Muscle layer of duodenum (tissue), 2 donors: ENCODE measurements at regions not wholly inside any gene's neighbourhood (a gene's known extent, or its start where the extent isn't known, plus 50 kb on each side); places are given as distances from the start of the nearest gene placed in this dataset.

ENCODE experiments used
- H3K27ac ChIP-seq: one replicate; pipeline ENCODE4 v1.7.0; 2013; ENCODE audit warnings: mild to moderate bottlenecking, low read length
- H3K27me3 ChIP-seq: one replicate; pipeline ENCODE4 v1.7.0; 2013; ENCODE audit warnings: low read depth, mild to moderate bottlenecking, control low read depth, low read length
- H3K36me3 ChIP-seq, 2 donors: one replicate each; pipeline ENCODE4 v1.7.0; 2013; ENCODE audit warnings: low read length in 2 of 2, control low read depth in 1 of 2, mild to moderate bottlenecking in 1 of 2; ENCODE audit not compliant: insufficient read depth in 2 of 2, control insufficient read depth in 1 of 2
- H3K4me1 ChIP-seq, 2 donors: one replicate each; pipeline ENCODE4 v1.7.0; 2013; ENCODE audit warnings: low read length in 2 of 2, mild to moderate bottlenecking in 2 of 2, control low read depth in 1 of 2, moderate library complexity in 1 of 2; ENCODE audit not compliant: insufficient read depth in 2 of 2, control insufficient read depth in 1 of 2
- H3K4me3 ChIP-seq, 2 donors: one replicate each; pipeline ENCODE4 v1.7.0; 2013; ENCODE audit warnings: low read length in 2 of 2, low read depth in 1 of 2, mild to moderate bottlenecking in 1 of 2
- H3K9me3 ChIP-seq, 2 donors: one replicate each; pipeline ENCODE4 v1.7.0; 2013; ENCODE audit warnings: low read length in 2 of 2, control low read depth in 1 of 2, mild to moderate bottlenecking in 1 of 2; ENCODE audit not compliant: control insufficient read depth in 1 of 2
- donor health status: healthy.

DNA sequence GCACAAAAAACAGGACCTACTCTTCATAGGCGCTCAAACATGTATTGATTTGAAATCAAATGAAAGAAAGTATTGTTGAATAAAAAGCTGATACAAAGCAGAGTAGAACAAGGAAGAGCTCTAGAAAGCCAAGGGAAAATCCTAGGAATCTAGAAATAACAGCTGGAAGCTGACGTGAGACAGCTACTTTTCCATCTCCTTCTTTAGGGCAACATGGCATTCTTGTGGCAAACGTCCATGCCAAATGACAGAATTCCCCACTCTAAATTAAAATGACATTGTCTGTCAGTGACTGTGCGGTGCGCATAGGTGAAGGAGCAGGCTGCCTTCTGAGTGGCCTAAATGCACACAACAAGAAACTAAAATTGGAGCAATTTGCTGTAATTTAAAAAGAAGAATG is 557.4 kb downstream of the SOX11 start:
- Histone ChIP-seq H3K27me3 (no peaks in the 10 kb centered on the region), H3K9me3 (no peaks in the 10 kb centered on the region), H3K4me3 (no peak overlapping the region), H3K36me3 (no peaks in the 10 kb centered on the region), H3K4me1 (no peaks in the 10 kb centered on the region), H3K27ac (no peak overlapping the region)

DNA sequence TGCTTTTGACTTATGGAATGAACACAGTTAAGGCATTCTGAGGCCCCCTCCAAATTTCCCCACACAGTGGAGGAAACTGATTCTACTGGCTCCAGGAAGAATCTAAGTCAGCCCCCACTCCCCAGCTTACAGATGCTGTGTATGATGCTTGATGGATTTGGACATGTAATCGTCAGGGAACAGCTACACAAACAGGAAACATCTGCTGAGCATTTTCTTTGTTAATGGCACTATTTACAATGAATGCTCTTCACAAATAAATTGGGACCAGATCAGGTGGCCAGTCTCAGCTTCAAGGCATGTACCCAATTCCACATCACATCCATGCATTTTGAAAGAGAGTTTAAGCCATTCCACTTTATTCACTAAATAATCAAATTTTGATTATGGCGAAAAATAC is 562.3 kb downstream of the SOX11 start:
- Histone ChIP-seq H3K27ac (no peak overlapping the region), H3K4me3 (no peak overlapping the region), H3K36me3 (no peaks in the 10 kb centered on the region), H3K9me3 (no peaks in the 10 kb centered on the region), H3K4me1 (no peaks in the 10 kb centered on the region), H3K27me3 (no peaks in the 10 kb centered on the region)

DNA sequence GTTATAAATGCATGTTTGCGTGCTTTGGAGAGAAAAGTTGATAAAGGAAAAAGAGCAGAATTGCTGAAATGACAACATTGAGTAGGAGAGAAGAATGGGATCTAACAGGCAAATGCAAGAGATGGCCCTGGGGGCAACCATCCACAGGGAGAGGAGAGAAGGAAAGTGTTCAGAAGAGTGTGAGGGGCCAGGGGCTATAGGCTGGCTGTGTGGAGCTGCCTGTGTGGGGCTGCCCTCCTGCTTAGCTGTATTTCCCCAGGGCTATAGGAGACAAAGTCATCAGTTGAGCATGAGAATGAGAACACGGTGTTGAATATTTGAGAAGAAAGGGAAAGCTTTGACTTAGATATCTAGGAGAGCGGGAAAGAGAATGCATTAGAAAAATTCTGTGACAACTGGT is 572.0 kb downstream of the SOX11 start:
- no peak overlapping the region for H3K27ac ChIP-seq
- H3K4me3 ChIP-seq: no peak overlapping the region
- no peaks in the 10 kb centered on the region for H3K27me3 ChIP-seq
- H3K36me3 ChIP-seq: no peaks in the 10 kb centered on the region
- H3K4me1 ChIP-seq: no peaks in the 10 kb centered on the region
- peaks cover 0 to 6% of the 10 kb centered on the region in 2 donors for H3K9me3 ChIP-seq

DNA sequence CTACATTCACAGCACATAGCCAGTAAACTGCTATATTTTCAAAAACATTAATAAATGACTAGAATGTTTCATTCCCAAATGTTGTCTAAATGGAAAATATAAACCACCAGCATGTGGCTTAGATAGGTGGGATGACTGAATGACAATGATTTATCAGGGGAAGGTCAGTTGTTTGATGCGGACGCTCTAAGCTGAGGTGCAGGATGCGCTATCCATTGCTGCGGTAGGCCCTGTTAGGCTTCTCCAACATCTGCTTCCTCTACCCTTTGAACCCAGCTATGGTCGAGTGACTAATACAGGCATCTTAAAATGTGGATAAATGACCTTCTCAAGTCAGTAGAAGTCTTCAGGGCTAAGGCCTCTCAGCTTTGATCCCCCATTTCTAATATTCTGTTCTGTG is 584.2 kb downstream of the CMPK2 start:
- no peaks in the 10 kb centered on the region for H3K36me3 ChIP-seq
- H3K4me1 ChIP-seq: no peaks in the 10 kb centered on the region
- H3K4me3 ChIP-seq: no peak overlapping the region
- no peaks in the 10 kb centered on the region for H3K9me3 ChIP-seq
- no peak overlapping the region for H3K27ac ChIP-seq
- H3K27me3 ChIP-seq: no peaks in the 10 kb centered on the region

DNA sequence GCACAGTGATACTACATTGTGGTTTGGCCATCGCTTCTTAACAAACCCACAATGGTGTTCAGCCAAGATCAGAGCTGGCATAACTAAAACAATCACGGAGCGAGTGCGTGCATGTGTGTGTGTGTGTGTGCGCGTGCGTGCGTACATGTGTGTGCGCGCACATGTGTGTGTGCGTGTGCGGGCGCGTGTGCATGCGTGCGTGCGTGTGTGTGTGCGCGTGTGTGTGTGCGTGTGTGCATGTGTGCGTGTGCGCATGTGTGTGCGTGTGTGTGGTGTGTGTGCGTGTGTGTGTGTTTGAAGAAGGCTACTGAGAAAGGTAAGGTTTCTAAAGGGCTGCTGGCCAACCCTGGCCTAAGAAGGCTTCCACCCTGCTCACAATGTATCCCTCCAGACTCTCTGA is 582.4 kb downstream of the CMPK2 start:
- H3K4me1 ChIP-seq: no peaks in the 10 kb centered on the region
- H3K27me3 ChIP-seq: no peaks in the 10 kb centered on the region
- H3K27ac ChIP-seq: no peak overlapping the region
- H3K9me3 ChIP-seq: no peaks in the 10 kb centered on the region
- H3K36me3 ChIP-seq: no peaks in the 10 kb centered on the region
- H3K4me3 ChIP-seq: no peak overlapping the region

DNA sequence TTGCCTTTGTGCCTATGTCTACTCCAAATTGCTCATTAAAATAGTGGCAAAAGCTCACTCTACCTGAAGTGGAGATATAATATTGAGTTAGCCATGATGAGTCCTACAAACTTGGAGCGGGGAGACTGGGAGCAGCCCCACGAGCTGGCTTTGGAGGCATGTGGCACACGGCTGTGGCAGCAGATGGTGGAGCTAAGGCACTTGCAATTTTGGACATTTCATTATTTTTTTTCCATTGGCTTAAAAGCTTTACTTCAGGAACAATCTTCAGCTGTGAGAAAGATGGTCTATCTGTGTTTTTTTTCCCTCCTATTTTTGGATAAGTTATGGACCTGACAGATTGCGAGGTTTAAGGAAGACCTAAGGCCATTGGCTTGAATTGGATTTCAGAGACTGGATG is 578.3 kb downstream of the CMPK2 start:
- H3K27ac ChIP-seq: no peak overlapping the region
- no peaks in the 10 kb centered on the region for H3K4me1 ChIP-seq
- no peaks in the 10 kb centered on the region for H3K36me3 ChIP-seq
- H3K27me3 ChIP-seq: no peaks in the 10 kb centered on the region
- no peak overlapping the region for H3K4me3 ChIP-seq
- no peaks in the 10 kb centered on the region for H3K9me3 ChIP-seq

DNA sequence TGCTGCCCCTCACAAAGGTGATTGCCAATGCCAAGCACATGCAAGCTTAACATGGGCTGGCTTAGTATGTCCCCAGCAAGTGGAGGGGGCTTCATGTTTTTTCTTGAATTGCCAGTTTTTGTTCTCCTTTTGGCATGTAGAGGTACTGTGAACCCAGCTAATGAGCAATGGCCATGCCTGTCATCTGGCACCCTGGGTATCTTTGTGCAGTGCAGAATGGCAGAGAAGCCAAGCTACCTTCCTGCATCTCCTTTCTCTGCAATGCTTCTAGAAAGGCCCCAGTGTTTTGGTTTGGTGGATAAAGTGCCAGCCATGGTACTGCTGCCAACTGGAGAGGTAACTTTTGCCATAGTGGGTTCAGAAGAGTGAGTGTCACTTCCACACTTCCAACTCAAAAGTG is 576.9 kb downstream of the CMPK2 start:
- no peak overlapping the region for H3K27ac ChIP-seq
- no peaks in the 10 kb centered on the region for H3K36me3 ChIP-seq
- H3K9me3 ChIP-seq: no peaks in the 10 kb centered on the region
- no peaks in the 10 kb centered on the region for H3K27me3 ChIP-seq
- H3K4me3 ChIP-seq: no peak overlapping the region
- H3K4me1 ChIP-seq: no peaks in the 10 kb centered on the region

DNA sequence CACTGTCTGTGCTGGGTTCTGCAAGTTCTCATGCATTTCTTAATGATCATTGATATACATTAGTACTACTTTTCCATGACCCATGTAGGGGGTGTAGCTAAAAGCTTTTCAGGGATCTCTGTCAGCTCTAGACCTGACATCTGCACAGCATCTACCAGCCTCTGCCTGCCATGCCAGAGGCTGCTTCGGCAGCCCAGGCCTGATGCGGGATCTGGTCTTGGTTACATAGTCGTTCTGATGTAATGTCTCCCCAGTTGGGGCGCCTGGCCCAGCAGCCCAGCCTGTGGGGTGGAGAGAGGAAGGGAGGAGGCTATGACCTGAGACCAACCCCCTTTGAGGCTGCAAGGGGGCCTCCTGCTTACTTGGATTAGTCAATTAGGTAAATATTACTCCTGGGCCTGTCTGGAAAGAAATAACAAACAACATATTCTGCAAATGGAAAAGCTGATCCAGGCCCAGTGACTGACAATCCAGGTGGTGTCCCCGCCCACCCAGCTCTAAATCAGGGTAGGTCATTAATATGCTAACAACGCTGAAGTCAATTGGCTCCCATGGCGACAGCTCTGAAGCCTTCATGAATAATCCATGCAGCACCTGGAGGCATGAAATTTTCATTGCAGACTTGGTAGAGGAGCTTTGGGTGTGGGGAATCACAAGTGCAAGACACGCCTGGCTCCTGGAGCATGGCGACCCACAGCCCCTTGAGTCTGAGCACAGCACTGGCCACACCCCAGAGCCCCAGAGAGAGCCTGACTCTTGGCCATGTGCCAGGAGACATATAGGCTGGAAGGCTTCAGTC is 575.3 kb downstream of the CMPK2 start:
- Histone ChIP-seq H3K9me3 (no peaks in the 10 kb centered on the region), H3K4me3 (no peak overlapping the region), H3K36me3 (no peaks in the 10 kb centered on the region), H3K4me1 (no peaks in the 10 kb centered on the region), H3K27me3 (no peaks in the 10 kb centered on the region), H3K27ac (no peak overlapping the region)

DNA sequence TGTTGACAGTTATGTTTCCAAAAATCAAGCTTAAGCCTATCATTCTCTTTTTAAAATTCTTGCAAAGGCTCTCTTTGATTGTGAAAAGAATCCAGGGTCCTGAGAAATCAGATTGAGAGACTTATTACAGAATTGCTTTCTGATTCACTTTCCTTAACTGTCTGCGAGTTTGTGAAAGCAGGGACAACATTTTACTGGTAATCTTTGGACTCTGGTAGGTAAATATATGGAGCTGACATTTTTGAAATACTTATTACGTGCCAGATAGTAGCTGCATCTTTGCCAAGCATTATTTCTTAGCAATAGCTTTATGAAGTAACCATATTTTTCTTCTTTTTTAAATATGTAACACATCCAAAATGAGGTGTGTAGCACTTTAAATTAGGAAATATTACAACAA is 570.9 kb downstream of the CMPK2 start:
- no peaks in the 10 kb centered on the region for H3K9me3 ChIP-seq
- H3K4me3 ChIP-seq: no peak overlapping the region
- no peaks in the 10 kb centered on the region for H3K36me3 ChIP-seq
- H3K4me1 ChIP-seq: no peaks in the 10 kb centered on the region
- H3K27ac ChIP-seq: no peak overlapping the region
- no peaks in the 10 kb centered on the region for H3K27me3 ChIP-seq

DNA sequence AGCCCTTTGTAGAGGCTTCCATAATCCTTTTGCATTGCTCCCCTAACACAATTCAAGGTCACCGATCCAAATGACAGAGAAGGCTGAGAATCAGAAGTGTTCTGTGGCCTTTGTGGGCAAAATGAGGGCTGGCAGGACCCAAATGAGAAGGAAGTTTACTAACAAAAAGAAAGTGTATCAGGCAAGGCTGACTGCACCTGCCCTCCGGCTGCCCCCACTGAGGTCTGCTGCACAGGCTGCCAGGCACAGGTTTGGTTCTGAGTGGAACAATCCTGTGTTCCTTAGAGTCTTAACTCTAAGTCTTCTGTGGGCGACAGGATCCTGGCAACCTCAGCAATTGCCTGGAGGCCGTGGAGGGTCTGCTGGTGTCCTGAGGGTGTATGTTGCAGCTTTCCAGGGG is 568.5 kb downstream of the CMPK2 start:
- no peaks in the 10 kb centered on the region for H3K36me3 ChIP-seq
- no peak overlapping the region for H3K4me3 ChIP-seq
- H3K4me1 ChIP-seq: no peaks in the 10 kb centered on the region
- no peak overlapping the region for H3K27ac ChIP-seq
- H3K9me3 ChIP-seq: no peaks in the 10 kb centered on the region
- H3K27me3 ChIP-seq: no peaks in the 10 kb centered on the region

DNA sequence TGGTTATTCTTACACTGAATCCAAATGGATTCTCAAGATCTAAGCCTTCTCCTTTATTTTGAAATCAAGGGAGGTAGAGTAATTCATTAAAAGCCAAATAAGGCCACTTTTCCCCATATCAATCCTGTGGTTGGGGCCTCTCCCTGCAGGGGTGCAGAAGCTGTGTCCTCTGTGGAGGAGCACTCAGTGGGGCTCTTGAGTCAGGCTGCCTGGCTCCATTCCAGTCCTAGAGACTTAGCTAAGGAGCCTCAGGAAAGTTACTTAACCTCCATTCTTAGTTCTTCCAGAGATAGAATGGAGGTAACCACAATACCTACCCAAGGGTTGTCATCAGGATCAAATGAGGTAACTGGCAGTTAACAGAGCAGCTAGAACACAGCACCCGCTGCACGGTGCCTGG is 564.3 kb downstream of the CMPK2 start:
- Histone ChIP-seq H3K27me3 (no peaks in the 10 kb centered on the region), H3K27ac (no peak overlapping the region), H3K4me3 (no peak overlapping the region), H3K9me3 (no peaks in the 10 kb centered on the region), H3K4me1 (no peaks in the 10 kb centered on the region), H3K36me3 (no peaks in the 10 kb centered on the region)

DNA sequence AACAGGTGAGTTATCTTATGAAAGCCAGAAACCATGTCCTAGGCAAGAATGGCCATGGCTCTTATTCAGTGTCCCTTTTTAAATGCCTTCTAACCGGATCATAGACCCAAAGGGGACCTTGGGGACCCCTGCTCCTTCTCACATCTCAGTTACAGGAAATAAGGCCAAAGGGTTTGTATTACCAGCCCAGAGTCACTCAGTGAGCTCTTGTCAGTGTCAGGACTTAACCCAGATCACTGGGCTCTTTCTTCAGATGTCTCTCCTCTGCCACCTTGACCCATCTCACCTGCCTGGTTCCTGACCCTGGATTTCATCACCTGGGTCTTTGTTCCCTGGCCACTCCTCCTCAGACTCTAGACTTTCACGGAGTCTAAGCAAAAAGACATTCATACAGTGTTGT is 556.7 kb downstream of the CMPK2 start:
- no peak overlapping the region for H3K4me3 ChIP-seq
- no peaks in the 10 kb centered on the region for H3K9me3 ChIP-seq
- H3K27ac ChIP-seq: no peak overlapping the region
- H3K4me1 ChIP-seq: no peaks in the 10 kb centered on the region
- no peaks in the 10 kb centered on the region for H3K36me3 ChIP-seq
- no peaks in the 10 kb centered on the region for H3K27me3 ChIP-seq
